PC-3 (cell line): ENCODE measurements at regions not wholly inside any gene's neighbourhood (a gene's known extent, or its start where the extent isn't known, plus 50 kb on each side); places are given as distances from the start of the nearest gene placed in this dataset.

Source experiments
- ATAC-seq: fragments of 200-7000 bp; cut with Tn5 transposase; 2 replicates; pipeline ENCODE4 v1.9.1; 2020; ENCODE audit warnings: mild to moderate bottlenecking, moderate library complexity
- BruUV-seq: library from RNA; stranded (reverse); fragments of 400-500 nt; replicated peaks from 2 replicates; lab custom pipeline; 2021; lab: Mats Ljungman, UMichigan
- CTCF ChIA-PET: fragments of 300-600 bp; sonication (Branson Sonifier 250); formaldehyde crosslinking; loops from one replicate; lab custom pipeline; 2022; ENCODE audit warnings: antibody characterized with exemption; lab: Charles Lee
- POLR2A ChIA-PET: fragments of 300-600 bp; sonication (Branson Sonifier 250); formaldehyde crosslinking; loops from one replicate; lab custom pipeline; 2022; ENCODE audit warnings: antibody characterized with exemption; ENCODE audit not compliant: unreplicated experiment; lab: Charles Lee
- DNase-seq: peaks from one replicate; pipeline ENCODE4 v3.0.0-alpha.2; 2015
- H2AFZ ChIP-seq: fragments of 300-600 bp; sonication (generic); 2 replicates; pipeline ENCODE4 v1.6.0; 2016; ENCODE audit warnings: antibody characterized with exemption, low read length
- H3F3A ChIP-seq: fragments of 300-600 bp; sonication (generic); one replicate; pipeline ENCODE4 v1.6.0; 2017; ENCODE audit warnings: antibody characterized with exemption, low read length, control low read depth, mild to moderate bottlenecking; ENCODE audit not compliant: unreplicated experiment
- H3K27ac ChIP-seq: fragments of 300-600 bp; sonication (generic); 2 replicates; pipeline ENCODE4 v1.5.1; 2016; ENCODE audit warnings: mild to moderate bottlenecking, low read length
- H3K27me3 ChIP-seq: fragments of 300-600 bp; sonication (generic); 2 replicates; pipeline ENCODE4 v1.6.1; 2016; ENCODE audit warnings: low read length, mixed read lengths
- H3K36me3 ChIP-seq: fragments of 300-600 bp; sonication (generic); 2 replicates; pipeline ENCODE4 v1.6.1; 2016; ENCODE audit warnings: low read depth, mixed run types, low read length, mixed read lengths
- H3K4me1 ChIP-seq: fragments of 300-600 bp; sonication (generic); 2 replicates; pipeline ENCODE4 v1.5.1; 2016; ENCODE audit warnings: low read length; ENCODE audit not compliant: insufficient read depth
- H3K4me2 ChIP-seq: fragments of 300-600 bp; sonication (generic); 2 replicates; pipeline ENCODE4 v1.6.0; 2016; ENCODE audit warnings: low read length
- H3K4me3 ChIP-seq: fragments of 300-600 bp; sonication (generic); 2 replicates; pipeline ENCODE4 v1.5.1; 2016; ENCODE audit warnings: mild to moderate bottlenecking, low read length, mixed read lengths
- H3K79me2 ChIP-seq: fragments of 300-600 bp; sonication (generic); 2 replicates; pipeline ENCODE4 v1.6.1; 2017; ENCODE audit warnings: low read length, mixed read lengths
- H3K9ac ChIP-seq: fragments of 300-600 bp; sonication (generic); 2 replicates; pipeline ENCODE4 v1.6.0; 2016; ENCODE audit warnings: mild to moderate bottlenecking, low read length
- H3K9me2 ChIP-seq: fragments of 300-600 bp; sonication (generic); replicated peaks from 2 replicates; pipeline ENCODE4 v1.6.1; 2016; ENCODE audit warnings: mixed run types, low read length, mixed read lengths
- H3K9me3 ChIP-seq: fragments of 300-600 bp; sonication (generic); 2 replicates; pipeline ENCODE4 v1.6.1; 2016; ENCODE audit warnings: low read length, mixed read lengths
- H4K20me1 ChIP-seq: fragments of 300-600 bp; sonication (generic); 2 replicates; pipeline ENCODE4 v1.6.1; 2016; ENCODE audit warnings: low read length, mixed read lengths
- EZH2 ChIP-seq: fragments of 300-600 bp; sonication (generic); IDR thresholded peaks from one replicate; pipeline ENCODE4 v1.6.1; 2017; ENCODE audit warnings: antibody characterized with exemption, mild to moderate bottlenecking, low read length; ENCODE audit not compliant: unreplicated experiment
- EZH2phosphoT487 ChIP-seq: fragments of 300-600 bp; sonication (generic); IDR thresholded peaks from 2 replicates; pipeline ENCODE4 v1.6.1; 2018; ENCODE audit warnings: mild to moderate bottlenecking, antibody characterized with exemption, low read length, borderline replicate concordance
- intact Hi-C: fragments of 100-400 bp; cut with micrococcal nuclease; formaldehyde crosslinking; loops from 2 replicates; pipeline ENCODE4 v1.9.0; 2023
- TF ChIP-seq, protein P1 (sequence below): fragments of 300-600 bp; sonication (generic); conservative IDR thresholded peaks from 2 replicates; pipeline ENCODE4 v1.5.1; 2017; ENCODE audit warnings: antibody characterized with exemption, low read depth, mild to moderate bottlenecking, low read length

DNA sequence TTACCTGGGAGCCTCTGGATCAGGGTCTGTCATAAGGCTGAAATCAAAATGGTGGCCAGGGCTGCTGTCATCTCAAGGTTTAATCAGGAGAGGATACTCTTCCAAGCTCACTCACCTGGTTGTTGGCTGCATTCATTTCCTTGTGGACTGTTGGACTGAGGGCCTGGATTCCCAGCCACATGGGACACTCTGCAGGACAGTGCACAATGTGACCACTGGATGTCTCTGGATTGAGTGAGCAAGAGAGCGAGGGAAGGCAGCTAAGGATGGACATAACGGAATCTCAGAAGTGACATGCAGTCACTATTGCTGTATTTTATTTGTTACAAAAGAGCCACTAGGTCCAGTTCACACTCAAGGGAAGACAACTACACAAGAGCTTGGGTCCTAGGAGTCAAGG lies 229.1 kb downstream of the S1PR1 start:
- 0 out of 2 replicates have a peak, but pooled peaks cover under 1% of the 10 kb centered on the region for H3K4me1 ChIP-seq
- no peaks in the 10 kb centered on the region for H3K79me2 ChIP-seq
- no peak overlapping the region for H3K27ac ChIP-seq
- intact Hi-C loops, result no loop called here
- ChIA-PET CTCF (no interaction called here), POLR2A (no interaction called here)
- peaks cover 20% of the 10 kb centered on the region; the same call in 1 of the 2 replicates for H3K27me3 ChIP-seq
- no peaks in the 10 kb centered on the region for H3K9me2 ChIP-seq
- H3K36me3 ChIP-seq, result no peaks in the 10 kb centered on the region
- H3F3A ChIP-seq, result no peaks in the 10 kb centered on the region
- DNase-seq (no peak), ATAC-seq (no peak)
- H4K20me1 ChIP-seq, result no peaks in the 10 kb centered on the region
- TF ChIP-seq, protein P1, sequence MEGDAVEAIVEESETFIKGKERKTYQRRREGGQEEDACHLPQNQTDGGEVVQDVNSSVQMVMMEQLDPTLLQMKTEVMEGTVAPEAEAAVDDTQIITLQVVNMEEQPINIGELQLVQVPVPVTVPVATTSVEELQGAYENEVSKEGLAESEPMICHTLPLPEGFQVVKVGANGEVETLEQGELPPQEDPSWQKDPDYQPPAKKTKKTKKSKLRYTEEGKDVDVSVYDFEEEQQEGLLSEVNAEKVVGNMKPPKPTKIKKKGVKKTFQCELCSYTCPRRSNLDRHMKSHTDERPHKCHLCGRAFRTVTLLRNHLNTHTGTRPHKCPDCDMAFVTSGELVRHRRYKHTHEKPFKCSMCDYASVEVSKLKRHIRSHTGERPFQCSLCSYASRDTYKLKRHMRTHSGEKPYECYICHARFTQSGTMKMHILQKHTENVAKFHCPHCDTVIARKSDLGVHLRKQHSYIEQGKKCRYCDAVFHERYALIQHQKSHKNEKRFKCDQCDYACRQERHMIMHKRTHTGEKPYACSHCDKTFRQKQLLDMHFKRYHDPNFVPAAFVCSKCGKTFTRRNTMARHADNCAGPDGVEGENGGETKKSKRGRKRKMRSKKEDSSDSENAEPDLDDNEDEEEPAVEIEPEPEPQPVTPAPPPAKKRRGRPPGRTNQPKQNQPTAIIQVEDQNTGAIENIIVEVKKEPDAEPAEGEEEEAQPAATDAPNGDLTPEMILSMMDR, result no peak
- TF ChIP-seq EZH2phosphoT487 (no peak), EZH2 (no peak)
- H3K9ac ChIP-seq, result no peak overlapping the region
- H3K4me3 ChIP-seq, result no peak overlapping the region
- no TSS peak for BruUV-seq
- H3K4me2 ChIP-seq, result no peak overlapping the region
- H3K9me3 ChIP-seq, result no peaks in the 10 kb centered on the region
- H2AFZ ChIP-seq, result no peak overlapping the region

DNA sequence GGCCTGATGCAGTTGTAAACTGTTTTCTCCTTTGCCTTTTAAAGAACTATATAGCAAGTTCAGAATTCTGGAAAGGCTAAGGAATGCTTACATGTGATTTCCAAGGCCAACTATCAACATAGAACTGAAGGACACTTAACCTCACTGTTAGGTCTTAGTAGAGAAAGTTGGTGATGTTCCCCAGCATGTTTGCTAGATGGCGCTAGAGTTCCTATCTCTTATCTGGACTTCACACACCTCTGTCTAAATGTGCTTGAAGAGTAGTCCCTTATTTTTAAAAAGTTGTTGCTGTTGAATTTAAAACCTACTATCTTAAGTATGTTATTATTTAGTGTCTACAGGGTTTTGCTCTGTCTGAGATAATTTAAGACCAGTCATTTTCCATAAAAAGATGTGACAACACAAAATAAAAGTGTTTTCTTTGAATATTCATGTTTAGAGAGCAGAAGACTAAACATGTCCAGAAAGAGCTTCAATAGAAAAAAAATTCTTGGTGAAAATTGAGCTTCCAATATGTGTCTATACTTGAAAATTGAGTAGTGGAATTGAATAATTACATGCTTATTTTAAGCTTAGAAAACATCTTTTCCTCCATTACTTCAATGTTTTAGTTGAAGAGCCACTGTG lies 237.3 kb downstream of the S1PR1 start:
- no peak for ATAC-seq

DNA sequence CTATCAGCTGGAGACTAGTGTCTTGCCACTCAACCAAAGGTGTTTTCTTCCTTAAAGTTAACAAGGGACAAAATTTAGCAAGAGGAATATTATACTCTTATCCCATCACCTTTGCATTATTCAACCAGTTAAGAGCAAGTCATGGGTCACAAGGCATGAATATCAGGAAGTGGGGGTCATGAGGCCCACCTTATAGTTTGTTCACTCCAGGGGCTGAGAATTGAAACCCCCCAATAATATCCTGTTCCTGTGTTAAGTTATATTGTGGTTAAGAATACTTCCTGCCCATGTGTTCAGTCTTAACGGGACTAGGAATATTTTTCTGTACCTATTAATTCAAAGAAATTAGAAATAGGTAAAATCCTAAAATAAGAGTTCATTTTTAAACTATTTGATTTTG lies 239.7 kb downstream of the S1PR1 start:
- H3K27ac ChIP-seq, result no peak overlapping the region
- H3K4me2 ChIP-seq, result no peak overlapping the region
- CTCF ChIA-PET, result no interaction called here
- H4K20me1 ChIP-seq, result no peaks in the 10 kb centered on the region
- H3K9me2 ChIP-seq, result no peaks in the 10 kb centered on the region
- no peaks in the 10 kb centered on the region for H3K79me2 ChIP-seq
- no peaks in the 10 kb centered on the region for H3K9me3 ChIP-seq
- BruUV-seq, result no TSS peak
- no peaks in the 10 kb centered on the region for H3K36me3 ChIP-seq
- H2AFZ ChIP-seq, result no peak overlapping the region
- intact Hi-C loops, result no loop called here
- no peak for DNase-seq
- H3K9ac ChIP-seq, result no peak overlapping the region
- H3F3A ChIP-seq, result no peaks in the 10 kb centered on the region
- no peaks in the 10 kb centered on the region for H3K4me1 ChIP-seq
- no peak for TF ChIP-seq EZH2phosphoT487
- no peak for ATAC-seq
- no peaks in the 10 kb centered on the region for H3K27me3 ChIP-seq
- POLR2A ChIA-PET, result no interaction called here
- no peak overlapping the region for H3K4me3 ChIP-seq

More for the DNA sequence above, 237.3 kb downstream of the S1PR1 start:
- no peak overlapping the region for H3K27ac ChIP-seq
- H3K9me3 ChIP-seq, result no peaks in the 10 kb centered on the region
- BruUV-seq, result no TSS peak
- peak; percentile 33 for DNase-seq
- no peak overlapping the region for H3K9ac ChIP-seq
- H3K36me3 ChIP-seq, result no peaks in the 10 kb centered on the region
- intact Hi-C loops, result no loop called here
- no peaks in the 10 kb centered on the region for H3K79me2 ChIP-seq
- no peaks in the 10 kb centered on the region for H3F3A ChIP-seq
- H3K4me3 ChIP-seq, result no peak overlapping the region
- ChIA-PET POLR2A (interaction anchor here (0.7 to 0.8 kb wide), 2 partner anchors 144 to 1965 kb away, joined by 4 to 6 read pairs; no protein-coding TSS in a partner anchor), CTCF (no interaction called here)
- H2AFZ ChIP-seq, result no peak overlapping the region
- H3K4me1 ChIP-seq, result no peaks in the 10 kb centered on the region
- no peak overlapping the region for H3K4me2 ChIP-seq
- no peak for TF ChIP-seq EZH2
- TF ChIP-seq, protein P1, result peak; percentile 65
- no peaks in the 10 kb centered on the region for H4K20me1 ChIP-seq
- H3K27me3 ChIP-seq, result peaks cover 8% of the 10 kb centered on the region; the same call in 1 of the 2 replicates
- no peaks in the 10 kb centered on the region for H3K9me2 ChIP-seq
